Natural killer cell (primary cell): ENCODE measurements at regions not wholly inside any gene's neighbourhood (a gene's known extent, or its start where the extent isn't known, plus 50 kb on each side); places are given as distances from the start of the nearest gene placed in this dataset.

ENCODE experiments used
- ATAC-seq, 3 donors: fragments of 150-1000 bp in 2 of 3; fragments of 200-7000 bp in 1 of 3; cut with Tn5 transposase; 1 replicate in 1 of 3; 2 replicates in 2 of 3; pipeline ENCODE4 v1.10.0; 2021; ENCODE audit warnings: mild to moderate bottlenecking in 2 of 3, moderate library complexity in 2 of 3
- DNase-seq, 2 donors: peaks; one replicate each; pipeline versions ENCODE4 v3.0.0 to v3.0.0-alpha.2; 2013 to 2021; ENCODE audit warnings: mixed read lengths in 1 of 2
- H3K27ac ChIP-seq: one replicate; pipeline ENCODE4 v1.5.1; 2013; ENCODE audit warnings: mild to moderate bottlenecking, low read length
- H3K27me3 ChIP-seq: one replicate; pipeline ENCODE4 v1.6.1; 2013; ENCODE audit warnings: low read length; ENCODE audit not compliant: control insufficient read depth, insufficient read depth
- H3K36me3 ChIP-seq: one replicate; pipeline ENCODE4 v1.6.1; 2013; ENCODE audit warnings: low read length; ENCODE audit not compliant: control insufficient read depth, insufficient read depth
- H3K4me1 ChIP-seq: one replicate; pipeline ENCODE4 v1.6.1; 2013; ENCODE audit warnings: low read length; ENCODE audit not compliant: control insufficient read depth, insufficient read depth
- H3K4me3 ChIP-seq: one replicate; pipeline ENCODE4 v1.5.1; 2013; ENCODE audit warnings: low read length
- H3K9me3 ChIP-seq: one replicate; pipeline ENCODE4 v1.6.1; 2013; ENCODE audit warnings: low read length; ENCODE audit not compliant: control insufficient read depth, insufficient read depth
- H3K27ac Mint-ChIP-seq, 2 donors: one replicate each; pipeline ENCODE4 v1.8.0; 2022; ENCODE audit warnings: mild to moderate bottlenecking in 2 of 2, mixed read lengths in 2 of 2, moderate library complexity in 1 of 2
- H3K27me3 Mint-ChIP-seq, 2 donors: one replicate each; pipeline ENCODE4 v1.8.0; 2022; ENCODE audit warnings: low read depth in 2 of 2, mixed read lengths in 2 of 2
- H3K36me3 Mint-ChIP-seq: one replicate; pipeline ENCODE4 v1.8.0; 2022; ENCODE audit warnings: mixed read lengths
- H3K4me1 Mint-ChIP-seq, 2 donors: one replicate each; pipeline ENCODE4 v1.8.0; 2022; ENCODE audit warnings: mixed read lengths in 2 of 2
- H3K4me3 Mint-ChIP-seq: one replicate; pipeline ENCODE4 v1.8.0; 2022; ENCODE audit warnings: mild to moderate bottlenecking, moderate library complexity, mixed read lengths
- H3K9me3 Mint-ChIP-seq, 2 donors: one replicate each; pipeline ENCODE4 v1.8.0; 2022; ENCODE audit warnings: mixed read lengths in 2 of 2
- CTCF ChIP-seq: fragments of 200-600 bp; IDR thresholded peaks from one replicate; pipeline ENCODE4 v1.8.0; 2022; ENCODE audit warnings: antibody characterized with exemption
- WGBS: methylation state at CpG from one replicate; pipeline ENCODE4 v1.1.7; 2013; ENCODE audit warnings: missing lambda C conversion rate; ENCODE audit not compliant: insufficient coverage; 5-methylcytosine and 5-hydroxymethylcytosine counted together
- intact Hi-C: fragments of 100-400 bp; cut with micrococcal nuclease; formaldehyde crosslinking; loops from one replicate; pipeline ENCODE4 v1.14.2; 2022

GRCh38 chr10:6721480-6721879 is 141.4 kb upstream of the PRKCQ start:
- Histone ChIP-seq H3K27ac (no peak overlapping the region), H3K4me1 (no peaks in the 10 kb centered on the region), H3K36me3 (no peaks in the 10 kb centered on the region), H3K27me3 (peaks cover 2% of the 10 kb centered on the region), H3K9me3 (no peaks in the 10 kb centered on the region), H3K4me3 (no peak overlapping the region)
- H3K4me3 Mint-ChIP-seq, result no peak overlapping the region
- H3K27me3 Mint-ChIP-seq, result peaks cover 36 to 56% of the 10 kb centered on the region in 2 donors
- ATAC-seq, result no peak
- no peak overlapping the region for H3K27ac Mint-ChIP-seq
- no peak for TF ChIP-seq CTCF
- H3K4me1 Mint-ChIP-seq, result no peaks in the 10 kb centered on the region
- 91% methylated on average over 7 of the region's 7 CpGs for WGBS
- H3K36me3 Mint-ChIP-seq, result no peaks in the 10 kb centered on the region
- intact Hi-C loops, result no loop called here
- H3K9me3 Mint-ChIP-seq, result no peaks in the 10 kb centered on the region
- no peak for DNase-seq

- DNase-seq, result no peak
- no peak for TF ChIP-seq CTCF
- Mint-ChIP-seq H3K9me3 (no peaks in the 10 kb centered on the region), H3K36me3 (no peaks in the 10 kb centered on the region), H3K4me3 (no peak overlapping the region), H3K27me3 (peaks cover 37 to 54% of the 10 kb centered on the region in 2 donors), H3K4me1 (no peaks in the 10 kb centered on the region), H3K27ac (no peak overlapping the region)
- intact Hi-C loops, result no loop called here
- H3K4me3 ChIP-seq, result no peak overlapping the region
- H3K36me3 ChIP-seq, result no peaks in the 10 kb centered on the region
- no peaks in the 10 kb centered on the region for H3K27me3 ChIP-seq
- H3K4me1 ChIP-seq, result no peaks in the 10 kb centered on the region
- no peak overlapping the region for H3K27ac ChIP-seq
- WGBS, result 91% methylated on average over 2 of the region's 2 CpGs
- no peaks in the 10 kb centered on the region for H3K9me3 ChIP-seq
- no peak for ATAC-seq
Observed at GRCh38 chr10:6719561-6719960, 139.5 kb upstream of the PRKCQ start.

DNA sequence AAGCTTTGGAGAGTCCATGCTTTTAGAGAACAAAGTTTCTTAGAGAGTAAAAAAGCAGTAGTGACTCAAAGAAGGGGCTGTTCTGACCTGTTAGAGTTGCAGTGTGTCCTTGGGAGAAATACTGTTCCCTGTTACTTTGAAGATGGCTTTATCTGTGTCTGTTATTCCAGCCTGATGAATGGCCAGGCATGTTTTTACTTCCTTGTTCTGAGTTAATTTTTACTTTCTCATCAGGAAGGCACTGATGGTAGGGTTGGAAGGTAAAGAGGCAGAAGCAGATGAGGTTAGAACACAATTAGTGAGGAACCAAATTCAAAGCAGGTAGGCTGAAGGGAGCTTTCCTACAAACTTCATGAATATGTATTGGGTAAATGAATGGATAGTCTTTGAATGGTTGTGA is 138.5 kb upstream of the PRKCQ start:
- Histone ChIP-seq H3K4me3 (no peak overlapping the region), H3K9me3 (no peaks in the 10 kb centered on the region), H3K4me1 (no peaks in the 10 kb centered on the region), H3K27me3 (no peaks in the 10 kb centered on the region), H3K27ac (no peak overlapping the region), H3K36me3 (no peaks in the 10 kb centered on the region)
- H3K9me3 Mint-ChIP-seq, result no peaks in the 10 kb centered on the region
- intact Hi-C loops, result no loop called here
- peaks cover 4% of the 10 kb centered on the region in 2 donors for H3K4me1 Mint-ChIP-seq
- H3K36me3 Mint-ChIP-seq, result no peaks in the 10 kb centered on the region
- peaks cover 32 to 47% of the 10 kb centered on the region in 2 donors for H3K27me3 Mint-ChIP-seq
- no peak overlapping the region for H3K27ac Mint-ChIP-seq
- no peak overlapping the region for H3K4me3 Mint-ChIP-seq
- DNase-seq, result no peak
- no peak for TF ChIP-seq CTCF
- no peak for ATAC-seq

DNA sequence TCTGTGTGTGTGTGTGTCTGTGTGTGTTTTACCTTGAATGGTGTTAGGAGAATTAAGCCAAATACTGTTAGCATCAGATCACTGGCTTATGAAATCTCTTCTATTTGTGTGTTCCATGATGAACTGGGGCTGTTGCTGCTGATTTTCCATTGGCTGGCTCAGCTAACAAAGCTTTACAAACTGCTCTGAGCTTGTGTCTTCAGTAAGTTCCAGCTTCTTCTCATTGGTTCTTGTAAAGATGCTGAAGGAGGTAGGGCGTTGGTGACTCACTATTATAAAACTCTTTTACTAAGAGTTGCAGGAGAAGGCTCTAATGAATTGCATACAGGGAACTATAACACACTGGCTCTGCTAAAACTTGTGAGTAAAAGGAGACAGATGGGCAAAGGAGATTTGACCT is 136.4 kb upstream of the PRKCQ start:
- H3K4me1 Mint-ChIP-seq, result peaks cover 6% of the 10 kb centered on the region in 2 donors

More for the DNA sequence above, 136.4 kb upstream of the PRKCQ start:
- TF ChIP-seq CTCF, result no peak
- DNase-seq (no peak), ATAC-seq (no peak)
- H3K36me3 Mint-ChIP-seq, result no peaks in the 10 kb centered on the region
- H3K9me3 Mint-ChIP-seq, result no peaks in the 10 kb centered on the region
- H3K27me3 Mint-ChIP-seq, result peaks cover 25 to 32% of the 10 kb centered on the region in 2 donors
- no peak overlapping the region for H3K27ac Mint-ChIP-seq
- H3K4me3 Mint-ChIP-seq, result no peak overlapping the region
- H3K9me3 ChIP-seq, result no peaks in the 10 kb centered on the region
- WGBS, result no CpG with 5 or more reads among the region's 1 CpG
- no peak overlapping the region for H3K4me3 ChIP-seq
- H3K36me3 ChIP-seq, result no peaks in the 10 kb centered on the region
- intact Hi-C loops, result no loop called here
- H3K4me1 ChIP-seq, result no peaks in the 10 kb centered on the region
- no peak overlapping the region for H3K27ac ChIP-seq
- H3K27me3 ChIP-seq, result peaks cover 1% of the 10 kb centered on the region
